Stomach (tissue), 8 donors: ENCODE measurements at regions not wholly inside any gene's neighbourhood (a gene's known extent, or its start where the extent isn't known, plus 50 kb on each side); places are given as distances from the start of the nearest gene placed in this dataset.

Experiments
- DNase-seq, 2 donors: peaks; one replicate each; pipeline versions ENCODE4 v3.0.0 to v3.0.0-alpha.2; 2013 to 2019
- H3K27ac ChIP-seq, 5 donors: fragments of 200-600 bp in 4 of 5; sonication (generic) in 4 of 5; one replicate each; pipeline ENCODE4 v1.5.1; 2013 to 2019; ENCODE audit warnings: mild to moderate bottlenecking in 1 of 5, moderate library complexity in 1 of 5
- H3K27me3 ChIP-seq, 3 donors: fragments of 200-600 bp; sonication (generic); one replicate each; pipeline ENCODE4 v1.5.1; 2017 to 2019; ENCODE audit warnings: mixed run types in 1 of 3
- H3K36me3 ChIP-seq, 4 donors: fragments of 200-600 bp; sonication (generic); 1 replicate in 3 of 4; 2 replicates in 1 of 4; pipeline ENCODE4 v1.5.1; 2016 to 2019
- H3K4me1 ChIP-seq, 4 donors: fragments of 200-600 bp; sonication (generic); one replicate each; pipeline ENCODE4 v1.5.1; 2016 to 2019
- H3K4me3 ChIP-seq, 4 donors: fragments of 200-600 bp; sonication (generic) in 3 of 4; one replicate each; pipeline ENCODE4 v1.5.1; 2016 to 2019; ENCODE audit warnings: mild to moderate bottlenecking in 1 of 4
- H3K9me3 ChIP-seq, 4 donors: fragments of 200-600 bp; sonication (generic); one replicate each; pipeline ENCODE4 v1.5.1; 2016 to 2019
- EP300 ChIP-seq: sonication (generic); formaldehyde crosslinking; IDR thresholded peaks from one replicate; pipeline ENCODE4 v1.6.1; 2017; ENCODE audit warnings: antibody characterized with exemption
- POLR2A ChIP-seq, 4 donors: fragments of 450-650 bp; IDR thresholded peaks; one replicate each; pipeline ENCODE4 v1.6.1; 2016; ENCODE audit warnings: antibody characterized with exemption in 4 of 4, control low read depth in 2 of 4, mild to moderate bottlenecking in 1 of 4, moderate library complexity in 1 of 4
- POLR2AphosphoS5 ChIP-seq, 3 donors: sonication (generic); formaldehyde crosslinking; IDR thresholded peaks; one replicate each; pipeline ENCODE4 v1.6.1; 2016; ENCODE audit warnings: antibody characterized with exemption in 3 of 3
- WGBS, 5 donors: extraction: QIAGEN DNeasy Blood & Tissue Kit in 3 of 5; methylation state at CpG; one replicate each; pipeline versions ENCODE4 v1.1.5 to v1.1.7; 2013 to 2018; 5-methylcytosine and 5-hydroxymethylcytosine counted together
- intact Hi-C: fragments of 100-400 bp; cut with DNase I; formaldehyde crosslinking; loops from one replicate; pipeline ENCODE4 v1.15.1; 2023; ENCODE audit warnings: low total_unique reads
- TF ChIP-seq, protein P1 (sequence below), 7 experiments: fragments of 450-650 bp in 4 of 7; fragments of 200-600 bp in 3 of 7; sonication (generic) in 3 of 7; IDR thresholded peaks; one replicate each; pipeline ENCODE4 v1.5.1; 2016 to 2019; ENCODE audit warnings: antibody characterized with exemption in 7 of 7, control low read depth in 2 of 7, mild to moderate bottlenecking in 1 of 7
- donor health status: healthy with polysubstance abuse.
- donor health status: Bipolar disorder and iron deficiency.
- donor health status: healthy.

DNA sequence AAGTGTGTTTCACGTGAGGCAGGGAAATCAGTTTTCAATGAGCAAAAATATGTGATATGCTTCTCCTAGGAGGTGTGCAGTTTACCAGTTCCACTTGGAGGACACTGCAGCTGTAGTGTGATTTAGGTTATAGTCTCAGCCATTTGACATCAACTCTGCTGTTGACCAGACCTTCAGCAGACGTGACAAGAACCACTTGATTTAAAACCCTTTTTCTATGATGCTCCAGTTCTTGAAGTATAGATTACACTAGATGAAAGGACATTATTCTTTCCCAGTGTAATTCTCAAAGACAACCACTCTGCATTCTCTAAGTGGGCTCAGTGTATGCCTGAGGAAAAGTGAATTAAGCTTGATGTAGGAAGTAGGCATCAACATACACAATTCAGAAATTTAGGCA lies 480.8 kb downstream of the TBC1D32 start:
- TF ChIP-seq, protein P1, sequence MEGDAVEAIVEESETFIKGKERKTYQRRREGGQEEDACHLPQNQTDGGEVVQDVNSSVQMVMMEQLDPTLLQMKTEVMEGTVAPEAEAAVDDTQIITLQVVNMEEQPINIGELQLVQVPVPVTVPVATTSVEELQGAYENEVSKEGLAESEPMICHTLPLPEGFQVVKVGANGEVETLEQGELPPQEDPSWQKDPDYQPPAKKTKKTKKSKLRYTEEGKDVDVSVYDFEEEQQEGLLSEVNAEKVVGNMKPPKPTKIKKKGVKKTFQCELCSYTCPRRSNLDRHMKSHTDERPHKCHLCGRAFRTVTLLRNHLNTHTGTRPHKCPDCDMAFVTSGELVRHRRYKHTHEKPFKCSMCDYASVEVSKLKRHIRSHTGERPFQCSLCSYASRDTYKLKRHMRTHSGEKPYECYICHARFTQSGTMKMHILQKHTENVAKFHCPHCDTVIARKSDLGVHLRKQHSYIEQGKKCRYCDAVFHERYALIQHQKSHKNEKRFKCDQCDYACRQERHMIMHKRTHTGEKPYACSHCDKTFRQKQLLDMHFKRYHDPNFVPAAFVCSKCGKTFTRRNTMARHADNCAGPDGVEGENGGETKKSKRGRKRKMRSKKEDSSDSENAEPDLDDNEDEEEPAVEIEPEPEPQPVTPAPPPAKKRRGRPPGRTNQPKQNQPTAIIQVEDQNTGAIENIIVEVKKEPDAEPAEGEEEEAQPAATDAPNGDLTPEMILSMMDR (IDR thresholded peaks at IDR 0.05): no peak
- no peak for TF ChIP-seq POLR2AphosphoS5 (IDR thresholded peaks at IDR 0.05)
- TF ChIP-seq POLR2A (IDR thresholded peaks at IDR 0.05): no peak
- TF ChIP-seq EP300: no peak
- WGBS, 5 donors: 29 to 56% (median 49%) methylated on average over 2 of the region's 2 CpGs
- H3K36me3 ChIP-seq: no peaks in the 10 kb centered on the region
- no peaks in the 10 kb centered on the region for H3K27me3 ChIP-seq
- intact Hi-C loops: no loop called here
- no peak overlapping the region for H3K27ac ChIP-seq
- H3K4me3 ChIP-seq: no peak overlapping the region
- H3K9me3 ChIP-seq: no peaks in the 10 kb centered on the region
- H3K4me1 ChIP-seq: no peaks in the 10 kb centered on the region
- no peak for DNase-seq

DNA sequence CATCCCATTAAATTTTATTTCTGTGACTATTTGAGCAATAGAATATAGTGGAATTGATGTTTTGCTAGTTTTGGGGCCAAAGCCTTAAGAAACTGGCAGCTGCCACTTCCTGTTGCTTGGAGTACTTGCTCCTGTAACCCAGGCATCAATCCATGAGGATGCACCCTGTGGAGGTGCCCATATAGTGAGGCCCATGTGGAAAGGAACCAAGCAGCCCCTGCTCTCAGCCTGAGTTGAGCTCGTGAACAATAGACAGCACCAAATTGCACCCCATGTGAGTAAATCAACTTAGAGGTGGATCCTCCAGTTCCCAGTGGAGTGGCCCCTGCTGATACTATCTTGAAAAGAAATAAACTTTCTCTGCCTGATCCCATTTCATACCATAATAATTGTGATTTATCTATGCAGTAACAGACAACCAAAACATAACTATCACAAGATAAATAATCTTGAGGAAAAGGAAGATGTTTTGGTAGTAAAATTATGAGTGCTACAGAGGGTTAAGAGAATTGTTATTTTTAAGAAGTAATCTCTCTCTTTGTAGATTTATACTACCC lies 481.9 kb downstream of the TBC1D32 start:
- DNase-seq: no peak
- WGBS, 5 donors: 33 to 44% (median 36%) methylated on average over 1 of the region's 1 CpG
- Histone ChIP-seq H3K27me3 (no peaks in the 10 kb centered on the region), H3K4me1 (no peaks in the 10 kb centered on the region), H3K27ac (no peak overlapping the region), H3K4me3 (no peak overlapping the region), H3K9me3 (no peaks in the 10 kb centered on the region), H3K36me3 (no peaks in the 10 kb centered on the region)
- intact Hi-C loops: no loop called here
- TF ChIP-seq POLR2AphosphoS5 (IDR thresholded peaks at IDR 0.05) (no peak), POLR2A (IDR thresholded peaks at IDR 0.05) (no peak), EP300 (no peak)
- TF ChIP-seq, protein P1 (IDR thresholded peaks at IDR 0.05): no peak

DNA sequence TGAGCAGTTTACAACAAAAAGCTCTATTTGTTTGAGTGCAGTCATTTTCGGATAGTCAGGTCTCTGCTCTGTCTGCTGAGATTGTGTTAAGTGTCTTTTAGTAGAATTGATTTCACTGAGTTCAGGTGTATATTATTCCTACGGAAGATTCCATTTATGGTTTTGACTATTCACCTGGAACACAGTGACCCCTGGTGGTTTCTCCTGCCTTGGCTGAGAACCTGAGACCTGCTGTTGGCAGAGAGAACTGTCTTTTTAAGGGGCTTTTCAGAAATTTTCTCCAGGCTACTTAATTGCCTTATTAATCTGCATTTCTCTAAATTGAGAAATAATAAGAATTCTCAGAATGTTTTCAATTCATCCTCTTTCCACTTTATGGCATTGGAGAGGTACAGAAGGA lies 508.0 kb downstream of the TBC1D32 start:
- no peak overlapping the region for H3K27ac ChIP-seq
- no peaks in the 10 kb centered on the region for H3K4me1 ChIP-seq
- WGBS, 5 donors: 28 to 46% (median 39%) methylated on average over 2 of the region's 2 CpGs
- H3K36me3 ChIP-seq: no peaks in the 10 kb centered on the region
- intact Hi-C loops: no loop called here
- H3K27me3 ChIP-seq: no peaks in the 10 kb centered on the region
- DNase-seq: peak; percentile 55 to 66
- no peak overlapping the region for H3K4me3 ChIP-seq
- no peaks in the 10 kb centered on the region for H3K9me3 ChIP-seq
- TF ChIP-seq, protein P1 (IDR thresholded peaks at IDR 0.05): peak in 4 of 7 experiments; percentile 32 to 54 (median 52)
- TF ChIP-seq POLR2AphosphoS5 (IDR thresholded peaks at IDR 0.05): no peak

DNA sequence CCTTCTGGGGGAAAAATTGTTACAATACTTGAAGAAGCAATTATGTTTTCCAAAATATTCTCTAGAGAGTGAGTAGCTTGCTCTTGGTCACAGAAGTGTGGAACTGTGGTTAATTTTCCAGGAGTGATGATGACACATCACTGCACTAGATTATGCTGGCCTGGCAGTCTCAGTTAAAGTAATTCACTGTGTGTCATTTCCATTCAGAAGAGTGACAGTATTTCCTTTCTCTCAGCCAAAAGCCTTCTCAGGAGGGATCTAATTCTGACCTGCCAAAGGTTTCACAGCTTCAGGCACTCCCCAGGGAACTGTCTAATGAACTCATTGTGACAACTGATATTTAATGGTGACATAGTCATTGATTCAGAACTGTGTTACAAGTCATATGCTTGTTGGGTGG lies 517.5 kb downstream of the TBC1D32 start:
- TF ChIP-seq POLR2AphosphoS5 (IDR thresholded peaks at IDR 0.05) (no peak), POLR2A (IDR thresholded peaks at IDR 0.05) (no peak), EP300 (no peak)
- TF ChIP-seq, protein P1 (IDR thresholded peaks at IDR 0.05): no peak
- Histone ChIP-seq H3K27me3 (no peaks in the 10 kb centered on the region), H3K4me3 (no peak overlapping the region), H3K36me3 (no peaks in the 10 kb centered on the region), H3K27ac (no peak overlapping the region), H3K4me1 (no peaks in the 10 kb centered on the region), H3K9me3 (peaks cover 0 to 30% (median 17%) of the 10 kb centered on the region in 4 donors)
- intact Hi-C loops: no loop called here
- DNase-seq: no peak
